ENCODE measurements at regions not wholly inside any gene's neighbourhood (a gene's known extent, or its start where the extent isn't known, plus 50 kb on each side); places are given as distances from the start of the nearest gene placed in this dataset.
A peak's percentile ranks its signal among the peaks of the same experiment; 100 is the strongest.

DNA sequence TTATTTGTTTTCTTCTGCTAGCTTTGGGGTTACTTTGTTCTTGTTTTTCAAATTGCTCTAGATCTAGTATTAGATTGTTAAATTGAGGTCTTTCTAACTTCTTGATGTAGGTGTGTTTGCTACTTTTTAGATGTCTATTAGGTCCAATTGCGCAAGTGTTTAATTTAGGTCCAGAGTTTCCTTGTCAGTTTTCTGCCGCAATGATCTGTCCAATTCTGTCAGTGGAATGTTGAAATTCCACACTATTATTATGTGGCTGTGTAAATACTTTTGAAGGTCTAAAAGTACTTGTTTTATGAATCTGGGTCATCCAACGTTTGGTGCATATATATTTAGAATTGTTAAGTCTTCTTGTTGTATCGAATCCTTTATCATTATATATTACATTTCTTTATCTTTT lies 324.4 kb upstream of the SGO1 start:
- peaks cover 2% of the 10 kb centered on the region for H3K9me3 Mint-ChIP-seq

GRCh38 chr3:20503394-20504082 lies 317.5 kb upstream of the SGO1 start:
- Mint-ChIP-seq H3K9me3 (peaks cover 8% of the 10 kb centered on the region), H3K27me3 (ENCODE audit: insufficient read depth, low read depth) (peaks cover 2% of the 10 kb centered on the region), H3K4me3 (no peak overlapping the region), H3K27ac (no peak overlapping the region), H3K4me1 (no peaks in the 10 kb centered on the region), H3K36me3 (no peaks in the 10 kb centered on the region)
- no peaks in the 10 kb centered on the region for H3K27me3 ChIP-seq
- H3K4me1 ChIP-seq: no peaks in the 10 kb centered on the region
- no peak overlapping the region for H3K4me2 ChIP-seq
- H4K20me1 ChIP-seq (ENCODE audit: low read depth): no peaks in the 10 kb centered on the region
- no peak overlapping the region for H3K4me3 ChIP-seq
- no peaks in the 10 kb centered on the region for H3K9me3 ChIP-seq (ENCODE audit: low read depth)
- no peaks in the 10 kb centered on the region for H3F3A ChIP-seq (ENCODE audit: low read depth)
- TF ChIP-seq EZH2 (IDR thresholded peaks at IDR 0.05) (no peak), EZH2phosphoT487 (IDR thresholded peaks at IDR 0.05) (no peak)
- TF ChIP-seq, protein P1, sequence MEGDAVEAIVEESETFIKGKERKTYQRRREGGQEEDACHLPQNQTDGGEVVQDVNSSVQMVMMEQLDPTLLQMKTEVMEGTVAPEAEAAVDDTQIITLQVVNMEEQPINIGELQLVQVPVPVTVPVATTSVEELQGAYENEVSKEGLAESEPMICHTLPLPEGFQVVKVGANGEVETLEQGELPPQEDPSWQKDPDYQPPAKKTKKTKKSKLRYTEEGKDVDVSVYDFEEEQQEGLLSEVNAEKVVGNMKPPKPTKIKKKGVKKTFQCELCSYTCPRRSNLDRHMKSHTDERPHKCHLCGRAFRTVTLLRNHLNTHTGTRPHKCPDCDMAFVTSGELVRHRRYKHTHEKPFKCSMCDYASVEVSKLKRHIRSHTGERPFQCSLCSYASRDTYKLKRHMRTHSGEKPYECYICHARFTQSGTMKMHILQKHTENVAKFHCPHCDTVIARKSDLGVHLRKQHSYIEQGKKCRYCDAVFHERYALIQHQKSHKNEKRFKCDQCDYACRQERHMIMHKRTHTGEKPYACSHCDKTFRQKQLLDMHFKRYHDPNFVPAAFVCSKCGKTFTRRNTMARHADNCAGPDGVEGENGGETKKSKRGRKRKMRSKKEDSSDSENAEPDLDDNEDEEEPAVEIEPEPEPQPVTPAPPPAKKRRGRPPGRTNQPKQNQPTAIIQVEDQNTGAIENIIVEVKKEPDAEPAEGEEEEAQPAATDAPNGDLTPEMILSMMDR (IDR thresholded peaks at IDR 0.05): no peak
- no peak overlapping the region for H3K9ac ChIP-seq
- H3K27ac ChIP-seq: no peak overlapping the region
- H2AFZ ChIP-seq (replicated peaks): no peak overlapping the region
- DNase-seq (ENCODE audit: low spot score): no peak
- peaks cover 3% of the 10 kb centered on the region for H3K36me3 ChIP-seq
- H3K79me2 ChIP-seq (ENCODE audit: low read depth): no peaks in the 10 kb centered on the region

More for the DNA sequence above, 324.4 kb upstream of the SGO1 start:
- Histone ChIP-seq H4K20me1 (ENCODE audit: low read depth) (no peaks in the 10 kb centered on the region), H2AFZ (replicated peaks) (no peak overlapping the region), H3K27me3 (no peaks in the 10 kb centered on the region), H3K36me3 (peaks cover 3% of the 10 kb centered on the region), H3F3A (ENCODE audit: low read depth) (no peaks in the 10 kb centered on the region), H3K4me2 (no peak overlapping the region), H3K79me2 (ENCODE audit: low read depth) (no peaks in the 10 kb centered on the region), H3K4me1 (no peaks in the 10 kb centered on the region), H3K27ac (no peak overlapping the region), H3K9me3 (ENCODE audit: low read depth) (no peaks in the 10 kb centered on the region), H3K9ac (no peak overlapping the region), H3K4me3 (no peak overlapping the region)
- no peak for DNase-seq (ENCODE audit: low spot score)
- H3K27ac Mint-ChIP-seq: no peak overlapping the region
- no peaks in the 10 kb centered on the region for H3K4me1 Mint-ChIP-seq
- no peak overlapping the region for H3K4me3 Mint-ChIP-seq
- no peaks in the 10 kb centered on the region for H3K27me3 Mint-ChIP-seq (ENCODE audit: insufficient read depth, low read depth)
- no peaks in the 10 kb centered on the region for H3K36me3 Mint-ChIP-seq
- TF ChIP-seq EZH2phosphoT487 (IDR thresholded peaks at IDR 0.05) (no peak), EZH2 (IDR thresholded peaks at IDR 0.05) (no peak)
- TF ChIP-seq, protein P1 (IDR thresholded peaks at IDR 0.05): no peak

DNA sequence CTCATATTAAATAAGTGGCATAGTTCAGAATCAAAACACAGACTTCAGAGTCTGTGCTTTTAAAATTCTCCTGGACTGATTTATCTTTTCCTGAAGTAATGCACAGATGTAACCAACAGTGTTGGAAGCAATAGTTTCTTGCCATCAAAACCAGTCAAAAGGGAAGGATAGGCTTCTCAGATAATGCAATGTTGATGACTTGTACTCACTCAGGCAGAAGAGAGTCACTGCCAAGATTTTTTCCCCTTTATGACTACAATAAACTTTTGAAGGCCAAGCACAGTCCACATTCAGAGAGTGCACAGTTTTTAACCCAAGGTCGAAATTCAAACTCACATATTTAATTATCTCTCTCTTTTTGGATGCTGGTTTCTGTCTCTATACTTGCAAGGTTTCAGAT lies 305.0 kb upstream of the SGO1 start:
- no peaks in the 10 kb centered on the region for H3K79me2 ChIP-seq (ENCODE audit: low read depth)
- Mint-ChIP-seq H3K27ac (no peak overlapping the region), H3K36me3 (no peaks in the 10 kb centered on the region), H3K27me3 (ENCODE audit: insufficient read depth, low read depth) (no peaks in the 10 kb centered on the region), H3K9me3 (peaks cover 3% of the 10 kb centered on the region), H3K4me1 (no peaks in the 10 kb centered on the region), H3K4me3 (no peak overlapping the region)
- no peaks in the 10 kb centered on the region for H3F3A ChIP-seq (ENCODE audit: low read depth)
- no peaks in the 10 kb centered on the region for H3K36me3 ChIP-seq
- H4K20me1 ChIP-seq (ENCODE audit: low read depth): no peaks in the 10 kb centered on the region
- H3K27me3 ChIP-seq: no peaks in the 10 kb centered on the region
- H3K9ac ChIP-seq: no peak overlapping the region
- H2AFZ ChIP-seq (replicated peaks): no peak overlapping the region
- H3K4me3 ChIP-seq: no peak overlapping the region
- TF ChIP-seq, protein P1 (IDR thresholded peaks at IDR 0.05): no peak
- no peak for TF ChIP-seq EZH2 (IDR thresholded peaks at IDR 0.05)
- no peak for TF ChIP-seq EZH2phosphoT487 (IDR thresholded peaks at IDR 0.05)
- DNase-seq (ENCODE audit: low spot score): no peak
- no peaks in the 10 kb centered on the region for H3K9me3 ChIP-seq (ENCODE audit: low read depth)
- H3K4me2 ChIP-seq: peak overlapping the region; percentile 6
- peaks cover 27% of the 10 kb centered on the region for H3K4me1 ChIP-seq
- H3K27ac ChIP-seq: no peak overlapping the region
